Thyroid gland (tissue), 4 donors: ENCODE measurements at regions not wholly inside any gene's neighbourhood (a gene's known extent, or its start where the extent isn't known, plus 50 kb on each side); places are given as distances from the start of the nearest gene placed in this dataset.

ENCODE experiments used
- DNase-seq, 2 donors: peaks; one replicate each; pipeline ENCODE4 v3.0.0-alpha.2; 2019
- H3K27ac ChIP-seq, 3 donors: fragments of 200-600 bp; sonication (generic); 1 replicate in 2 of 3; 2 replicates in 1 of 3; pipeline ENCODE4 v1.5.1; 2016 to 2019; ENCODE audit warnings: mild to moderate bottlenecking in 1 of 3, moderate library complexity in 1 of 3
- H3K27me3 ChIP-seq: fragments of 200-600 bp; sonication (generic); one replicate; pipeline ENCODE4 v1.5.1; 2019
- H3K36me3 ChIP-seq, 2 donors: fragments of 200-600 bp; sonication (generic); one replicate each; pipeline ENCODE4 v1.5.1; 2016 to 2019
- H3K4me1 ChIP-seq, 2 donors: fragments of 200-600 bp; sonication (generic); one replicate each; pipeline ENCODE4 v1.5.1; 2017 to 2019
- H3K4me3 ChIP-seq, 3 donors: fragments of 200-600 bp; sonication (generic); replicated peaks in 1 of 3; 1 replicate in 2 of 3; 2 replicates in 1 of 3; pipeline ENCODE4 v1.5.1; 2016; ENCODE audit warnings: mild to moderate bottlenecking in 1 of 3
- H3K9me3 ChIP-seq: fragments of 200-600 bp; sonication (generic); one replicate; pipeline ENCODE4 v1.5.1; 2017
- CTCF ChIP-seq, 6 experiments: fragments of 200-600 bp in 3 of 6; fragments of 450-650 bp in 3 of 6; sonication (generic) in 3 of 6; IDR thresholded peaks; one replicate each; pipeline ENCODE4 v1.5.1; 2016 to 2019; ENCODE audit warnings: antibody characterized with exemption in 6 of 6, mild to moderate bottlenecking in 2 of 6, inconsistent platforms in 1 of 6, moderate library complexity in 1 of 6
- POLR2A ChIP-seq, 2 donors: fragments of 450-650 bp; IDR thresholded peaks; one replicate each; pipeline ENCODE4 v1.6.1; 2017; ENCODE audit warnings: antibody characterized with exemption in 2 of 2, mild to moderate bottlenecking in 2 of 2, moderate library complexity in 1 of 2
- WGBS, 2 donors: methylation state at CpG; one replicate each; pipeline ENCODE4 v1.1.5; 2017; 5-methylcytosine and 5-hydroxymethylcytosine counted together
- intact Hi-C: fragments of 100-400 bp; cut with DNase I; formaldehyde crosslinking; loops from one replicate; pipeline ENCODE4 v1.15.1; 2023

GRCh38 chr13:79811170-79811569 lies 330.2 kb downstream of the NDFIP2 start:
- Histone ChIP-seq H3K27ac (no peak overlapping the region), H3K4me1 (no peaks in the 10 kb centered on the region), H3K36me3 (no peaks in the 10 kb centered on the region), H3K27me3 (no peaks in the 10 kb centered on the region), H3K9me3 (no peaks in the 10 kb centered on the region), H3K4me3 (no peak overlapping the region)
- intact Hi-C loops = no loop called here
- DNase-seq = no peak
- no peak for TF ChIP-seq CTCF (IDR thresholded peaks at IDR 0.05)
- TF ChIP-seq POLR2A (IDR thresholded peaks at IDR 0.05) = no peak
- 36 to 42% methylated on average over 2 of the region's 2 CpGs for WGBS, 2 donors

- Histone ChIP-seq H3K36me3 (no peaks in the 10 kb centered on the region), H3K4me3 (no peak overlapping the region), H3K4me1 (no peaks in the 10 kb centered on the region), H3K27me3 (no peaks in the 10 kb centered on the region), H3K9me3 (no peaks in the 10 kb centered on the region), H3K27ac (no peak overlapping the region)
- WGBS, 2 donors = 21 to 29% methylated on average over 4 of the region's 4 CpGs
- TF ChIP-seq POLR2A (IDR thresholded peaks at IDR 0.05) (no peak), CTCF (IDR thresholded peaks at IDR 0.05) (no peak)
- no peak for DNase-seq
- intact Hi-C loops = no loop called here
These were observed 329.7 kb downstream of the NDFIP2 start for GRCh38 chr13:79810669-79811068.

GRCh38 chr13:79810018-79810417 lies 329.1 kb downstream of the NDFIP2 start:
- no peak for DNase-seq
- Histone ChIP-seq H3K27ac (no peak overlapping the region), H3K4me3 (no peak overlapping the region), H3K36me3 (no peaks in the 10 kb centered on the region), H3K27me3 (no peaks in the 10 kb centered on the region), H3K9me3 (no peaks in the 10 kb centered on the region), H3K4me1 (no peaks in the 10 kb centered on the region)
- 60 to 86% methylated on average over 5 of the region's 5 CpGs for WGBS, 2 donors
- intact Hi-C loops = no loop called here
- TF ChIP-seq CTCF (IDR thresholded peaks at IDR 0.05) (no peak), POLR2A (IDR thresholded peaks at IDR 0.05) (no peak)

GRCh38 chr13:79808475-79808874 lies 327.5 kb downstream of the NDFIP2 start:
- WGBS, 2 donors = 89 to 93% methylated on average over 3 of the region's 3 CpGs
- TF ChIP-seq CTCF (IDR thresholded peaks at IDR 0.05) (no peak), POLR2A (IDR thresholded peaks at IDR 0.05) (no peak)
- H3K9me3 ChIP-seq = no peaks in the 10 kb centered on the region
- DNase-seq = no peak
- no peaks in the 10 kb centered on the region for H3K4me1 ChIP-seq
- intact Hi-C loops = no loop called here
- H3K27me3 ChIP-seq = no peaks in the 10 kb centered on the region
- H3K27ac ChIP-seq = no peak overlapping the region
- H3K4me3 ChIP-seq = no peak overlapping the region
- no peaks in the 10 kb centered on the region for H3K36me3 ChIP-seq

GRCh38 chr13:79807554-79807953 lies 326.6 kb downstream of the NDFIP2 start:
- Histone ChIP-seq H3K4me3 (no peak overlapping the region), H3K4me1 (no peaks in the 10 kb centered on the region), H3K27me3 (no peaks in the 10 kb centered on the region), H3K36me3 (no peaks in the 10 kb centered on the region), H3K9me3 (no peaks in the 10 kb centered on the region), H3K27ac (no peak overlapping the region)
- DNase-seq = no peak
- TF ChIP-seq CTCF (IDR thresholded peaks at IDR 0.05) = no peak
- no peak for TF ChIP-seq POLR2A (IDR thresholded peaks at IDR 0.05)
- 0 to 92% methylated on average over 1 to 2 of the region's 5 CpGs for WGBS, 2 donors
- intact Hi-C loops = no loop called here
